ENCODE measurements at regions not wholly inside any gene's neighbourhood (a gene's known extent, or its start where the extent isn't known, plus 50 kb on each side); places are given as distances from the start of the nearest gene placed in this dataset.
"Not testable (repeated sequence)": the region's sequence is repeated elsewhere in the genome, so short reads cannot be mapped to it uniquely, and the experiment has no call there.

DNA sequence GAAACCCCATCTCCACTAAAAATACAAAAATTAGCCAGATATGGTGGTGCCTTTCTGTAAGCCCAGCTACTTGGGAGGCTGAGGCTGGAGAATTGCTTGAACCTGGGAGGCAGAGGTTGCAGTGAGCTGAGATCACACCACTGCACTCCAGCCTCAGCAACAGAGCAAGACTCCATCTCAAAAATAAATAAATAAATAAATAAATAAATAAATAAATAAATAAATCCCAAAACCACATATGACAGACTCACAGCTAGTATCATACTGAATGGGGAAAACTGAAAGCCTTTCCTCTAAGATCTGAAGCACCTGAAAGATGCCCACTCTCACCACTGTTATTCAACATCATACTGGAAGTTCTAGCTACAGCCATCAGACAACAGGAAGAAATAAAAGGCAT, 97.3 kb downstream of the TTC6 start:
- not testable (repeated sequence) for TF ChIP-seq EZH2, EZH2phosphoT487 (IDR thresholded peaks at IDR 0.05)
- TF ChIP-seq, protein P1, sequence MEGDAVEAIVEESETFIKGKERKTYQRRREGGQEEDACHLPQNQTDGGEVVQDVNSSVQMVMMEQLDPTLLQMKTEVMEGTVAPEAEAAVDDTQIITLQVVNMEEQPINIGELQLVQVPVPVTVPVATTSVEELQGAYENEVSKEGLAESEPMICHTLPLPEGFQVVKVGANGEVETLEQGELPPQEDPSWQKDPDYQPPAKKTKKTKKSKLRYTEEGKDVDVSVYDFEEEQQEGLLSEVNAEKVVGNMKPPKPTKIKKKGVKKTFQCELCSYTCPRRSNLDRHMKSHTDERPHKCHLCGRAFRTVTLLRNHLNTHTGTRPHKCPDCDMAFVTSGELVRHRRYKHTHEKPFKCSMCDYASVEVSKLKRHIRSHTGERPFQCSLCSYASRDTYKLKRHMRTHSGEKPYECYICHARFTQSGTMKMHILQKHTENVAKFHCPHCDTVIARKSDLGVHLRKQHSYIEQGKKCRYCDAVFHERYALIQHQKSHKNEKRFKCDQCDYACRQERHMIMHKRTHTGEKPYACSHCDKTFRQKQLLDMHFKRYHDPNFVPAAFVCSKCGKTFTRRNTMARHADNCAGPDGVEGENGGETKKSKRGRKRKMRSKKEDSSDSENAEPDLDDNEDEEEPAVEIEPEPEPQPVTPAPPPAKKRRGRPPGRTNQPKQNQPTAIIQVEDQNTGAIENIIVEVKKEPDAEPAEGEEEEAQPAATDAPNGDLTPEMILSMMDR (IDR thresholded peaks at IDR 0.05) = not testable (repeated sequence)
